ENCODE measurements at regions not wholly inside any gene's neighbourhood (a gene's known extent, or its start where the extent isn't known, plus 50 kb on each side); places are given as distances from the start of the nearest gene placed in this dataset.

DNA sequence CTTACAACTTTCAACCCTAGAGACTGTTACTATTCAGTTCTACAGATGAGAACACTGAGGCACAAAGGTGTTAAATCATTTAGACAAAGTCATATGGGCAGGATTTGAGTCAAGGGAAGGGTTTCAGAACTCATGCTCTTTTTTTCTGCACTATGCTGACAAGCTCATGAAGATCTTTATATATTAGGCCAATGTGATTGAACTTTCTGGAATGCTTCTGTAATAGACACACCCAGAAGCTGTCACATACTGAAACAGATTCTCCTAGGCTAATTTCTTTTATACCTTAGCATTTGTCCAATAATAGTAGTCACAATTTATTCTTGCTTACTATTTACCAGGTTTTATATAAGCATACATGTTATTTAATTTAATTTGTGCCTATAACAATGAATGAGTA, 164.0 kb downstream of the ALG10B start:
- Mint-ChIP-seq H3K4me3 (no peak overlapping the region), H3K27me3 (ENCODE audit: insufficient read depth) (no peaks in the 10 kb centered on the region), H3K9me3 (peaks cover 9% of the 10 kb centered on the region), H3K36me3 (ENCODE audit: low read depth) (no peaks in the 10 kb centered on the region), H3K27ac (no peak overlapping the region), H3K4me1 (peaks cover 35% of the 10 kb centered on the region)
- H3K4me1 ChIP-seq (ENCODE audit: control insufficient read depth, insufficient read depth, low read length): peaks cover 6% of the 10 kb centered on the region
- no peaks in the 10 kb centered on the region for H3K36me3 ChIP-seq (ENCODE audit: control insufficient read depth, insufficient read depth, low read length)
- H3K9me3 ChIP-seq (ENCODE audit: control insufficient read depth, low read length): peaks cover 13% of the 10 kb centered on the region
- H3K27me3 ChIP-seq (ENCODE audit: control insufficient read depth, insufficient read depth, low read length, poor library complexity, severe bottlenecking): no peaks in the 10 kb centered on the region
- no peak overlapping the region for H3K27ac ChIP-seq (ENCODE audit: low read depth, low read length)
- H3K4me3 ChIP-seq (ENCODE audit: low read length): no peak overlapping the region
- DNase-seq: no peak
- no peak overlapping the region for H3K9ac ChIP-seq (ENCODE audit: extremely low read depth, low read length, poor library complexity, severe bottlenecking)
- no peak for TF ChIP-seq CTCF (conservative IDR thresholded peaks at IDR 0.05)

- Histone ChIP-seq H3K27ac (ENCODE audit: low read depth, low read length) (no peak overlapping the region), H3K36me3 (ENCODE audit: control insufficient read depth, insufficient read depth, low read length) (no peaks in the 10 kb centered on the region), H3K4me1 (ENCODE audit: control insufficient read depth, insufficient read depth, low read length) (peaks cover 8% of the 10 kb centered on the region), H3K9ac (ENCODE audit: extremely low read depth, low read length, poor library complexity, severe bottlenecking) (no peak overlapping the region), H3K9me3 (ENCODE audit: control insufficient read depth, low read length) (peaks cover 13% of the 10 kb centered on the region), H3K4me3 (ENCODE audit: low read length) (no peak overlapping the region), H3K27me3 (ENCODE audit: control insufficient read depth, insufficient read depth, low read length, poor library complexity, severe bottlenecking) (no peaks in the 10 kb centered on the region)
- no peak overlapping the region for H3K4me3 Mint-ChIP-seq
- WGBS, 2 experiments (ENCODE audit: insufficient coverage in 1 of 2, insufficient read length in 1 of 2): 46 to 100% methylated on average over 1 to 2 of the region's 2 CpGs
- no peak overlapping the region for H3K27ac Mint-ChIP-seq
- peaks cover 31% of the 10 kb centered on the region for H3K4me1 Mint-ChIP-seq
- no peaks in the 10 kb centered on the region for H3K27me3 Mint-ChIP-seq (ENCODE audit: insufficient read depth)
- no peak for TF ChIP-seq CTCF (conservative IDR thresholded peaks at IDR 0.05)
- H3K36me3 Mint-ChIP-seq (ENCODE audit: low read depth): no peaks in the 10 kb centered on the region
- H3K9me3 Mint-ChIP-seq: peaks cover 9% of the 10 kb centered on the region
- no peak for DNase-seq
Measured at GRCh38 chr12:38484821-38485449, 168.4 kb downstream of the ALG10B start.

- Histone ChIP-seq H3K36me3 (ENCODE audit: control insufficient read depth, insufficient read depth, low read length) (no peaks in the 10 kb centered on the region), H3K27me3 (ENCODE audit: control insufficient read depth, insufficient read depth, low read length, poor library complexity, severe bottlenecking) (no peaks in the 10 kb centered on the region), H3K27ac (ENCODE audit: low read depth, low read length) (no peak overlapping the region), H3K4me3 (ENCODE audit: low read length) (no peak overlapping the region), H3K9me3 (ENCODE audit: control insufficient read depth, low read length) (peaks cover 4% of the 10 kb centered on the region), H3K9ac (ENCODE audit: extremely low read depth, low read length, poor library complexity, severe bottlenecking) (no peak overlapping the region), H3K4me1 (ENCODE audit: control insufficient read depth, insufficient read depth, low read length) (peaks cover 8% of the 10 kb centered on the region)
- Mint-ChIP-seq H3K9me3 (peaks cover 5% of the 10 kb centered on the region), H3K36me3 (ENCODE audit: low read depth) (no peaks in the 10 kb centered on the region), H3K4me1 (peaks cover 25% of the 10 kb centered on the region), H3K27me3 (ENCODE audit: insufficient read depth) (no peaks in the 10 kb centered on the region), H3K4me3 (no peak overlapping the region), H3K27ac (no peak overlapping the region)
- DNase-seq: no peak
- no peak for TF ChIP-seq CTCF (conservative IDR thresholded peaks at IDR 0.05)
- WGBS, 2 experiments (ENCODE audit: insufficient coverage in 1 of 2, insufficient read length in 1 of 2): 93% methylated on average over 2 of the region's 2 CpGs; no CpG with 5 or more reads in 1 of the 2 experiments
Measured at GRCh38 chr12:38488866-38489265, 172.3 kb downstream of the ALG10B start.

Data from endodermal cell (in vitro differentiated cells).